ENCODE measurements at regions not wholly inside any gene's neighbourhood (a gene's known extent, or its start where the extent isn't known, plus 50 kb on each side); places are given as distances from the start of the nearest gene placed in this dataset.

GRCh38 chr1:233477359-233477758 is 136.5 kb upstream of the KCNK1 start:
- TF ChIP-seq POLR2A (IDR thresholded peaks at IDR 0.05), result no peak
- peak in 3 of 4 donors; percentile 10 to 35 (median 29) for TF ChIP-seq CTCF (IDR thresholded peaks at IDR 0.05)
- DNase-seq (no peak), ATAC-seq (no peak)
- Histone ChIP-seq H3K9me3 (no peaks in the 10 kb centered on the region), H3K36me3 (no peaks in the 10 kb centered on the region), H3K4me3 (no peak overlapping the region), H3K27me3 (no peaks in the 10 kb centered on the region), H3K27ac (peak overlapping the region in 1 of 3 donors; percentile 71), H3K4me1 (peaks cover 0 to 49% (median 20%) of the 10 kb centered on the region in 4 donors)
- intact Hi-C loops (cut with DNase I), result no loop called here

- Histone ChIP-seq H3K27ac (peak overlapping the region; percentile 39 to 90 (median 71)), H3K4me1 (peaks cover 0 to 49% (median 15%) of the 10 kb centered on the region in 4 donors), H3K9me3 (no peaks in the 10 kb centered on the region), H3K36me3 (no peaks in the 10 kb centered on the region), H3K27me3 (no peaks in the 10 kb centered on the region), H3K4me3 (no peak overlapping the region)
- ATAC-seq (peak; percentile 38 to 64 (median 48)), DNase-seq (peak; percentile 38 to 60 (median 57))
- intact Hi-C loops (cut with DNase I), result no loop called here
- TF ChIP-seq POLR2A (IDR thresholded peaks at IDR 0.05) (no peak), CTCF (IDR thresholded peaks at IDR 0.05) (no peak)
- 54% methylated on average over 2 of the region's 2 CpGs for WGBS (ENCODE audit: insufficient coverage, low coverage, low lambda C conversion rate, missing lambda C conversion rate)
Measured at GRCh38 chr1:233478611-233479010, 135.3 kb upstream of the KCNK1 start.

GRCh38 chr1:233479110-233479890 is 134.6 kb upstream of the KCNK1 start:
- TF ChIP-seq POLR2A (IDR thresholded peaks at IDR 0.05) (no peak), CTCF (IDR thresholded peaks at IDR 0.05) (peak in 3 of 4 donors; percentile 5 to 14 (median 13))
- Histone ChIP-seq H3K27ac (peak overlapping the region; percentile 39 to 90 (median 71)), H3K9me3 (no peaks in the 10 kb centered on the region), H3K27me3 (no peaks in the 10 kb centered on the region), H3K36me3 (no peaks in the 10 kb centered on the region), H3K4me1 (peaks cover 0 to 46% (median 14%) of the 10 kb centered on the region in 4 donors), H3K4me3 (no peak overlapping the region)
- ATAC-seq (peak; percentile 85 to 91 (median 88)), DNase-seq (no peak)
- 18% methylated on average over 4 of the region's 4 CpGs for WGBS (ENCODE audit: insufficient coverage, low coverage, low lambda C conversion rate, missing lambda C conversion rate)
- intact Hi-C loops (cut with DNase I), result no loop called here

GRCh38 chr1:233480198-233480597 is 133.7 kb upstream of the KCNK1 start:
- Histone ChIP-seq H3K27me3 (no peaks in the 10 kb centered on the region), H3K27ac (peak overlapping the region; percentile 39 to 90 (median 71)), H3K4me3 (no peak overlapping the region), H3K4me1 (peaks cover 0 to 37% (median 11%) of the 10 kb centered on the region in 4 donors), H3K9me3 (no peaks in the 10 kb centered on the region), H3K36me3 (no peaks in the 10 kb centered on the region)
- TF ChIP-seq CTCF (IDR thresholded peaks at IDR 0.05), result no peak
- no peak for TF ChIP-seq POLR2A (IDR thresholded peaks at IDR 0.05)
- intact Hi-C loops (cut with DNase I), result no loop called here
- ATAC-seq (peak; percentile 14 to 36 (median 18)), DNase-seq (no peak)
- 41% methylated on average over 7 of the region's 7 CpGs for WGBS (ENCODE audit: insufficient coverage, low coverage, low lambda C conversion rate, missing lambda C conversion rate)
